PC-3 (cell line): ENCODE measurements at regions not wholly inside any gene's neighbourhood (a gene's known extent, or its start where the extent isn't known, plus 50 kb on each side); places are given as distances from the start of the nearest gene placed in this dataset.

Experiments used
- ATAC-seq: fragments of 200-7000 bp; cut with Tn5 transposase; 2 replicates; pipeline ENCODE4 v1.9.1; 2020; ENCODE audit warnings: mild to moderate bottlenecking, moderate library complexity
- BruUV-seq: library from RNA; stranded (reverse); fragments of 400-500 nt; replicated peaks from 2 replicates; lab custom pipeline; 2021; lab: Mats Ljungman, UMichigan
- CTCF ChIA-PET: fragments of 300-600 bp; sonication (Branson Sonifier 250); formaldehyde crosslinking; loops from one replicate; lab custom pipeline; 2022; ENCODE audit warnings: antibody characterized with exemption; lab: Charles Lee
- POLR2A ChIA-PET: fragments of 300-600 bp; sonication (Branson Sonifier 250); formaldehyde crosslinking; loops from one replicate; lab custom pipeline; 2022; ENCODE audit warnings: antibody characterized with exemption; ENCODE audit not compliant: unreplicated experiment; lab: Charles Lee
- DNase-seq: peaks from one replicate; pipeline ENCODE4 v3.0.0-alpha.2; 2015
- H2AFZ ChIP-seq: fragments of 300-600 bp; sonication (generic); 2 replicates; pipeline ENCODE4 v1.6.0; 2016; ENCODE audit warnings: antibody characterized with exemption, low read length
- H3F3A ChIP-seq: fragments of 300-600 bp; sonication (generic); one replicate; pipeline ENCODE4 v1.6.0; 2017; ENCODE audit warnings: antibody characterized with exemption, low read length, control low read depth, mild to moderate bottlenecking; ENCODE audit not compliant: unreplicated experiment
- H3K27ac ChIP-seq: fragments of 300-600 bp; sonication (generic); 2 replicates; pipeline ENCODE4 v1.5.1; 2016; ENCODE audit warnings: mild to moderate bottlenecking, low read length
- H3K27me3 ChIP-seq: fragments of 300-600 bp; sonication (generic); 2 replicates; pipeline ENCODE4 v1.6.1; 2016; ENCODE audit warnings: low read length, mixed read lengths
- H3K36me3 ChIP-seq: fragments of 300-600 bp; sonication (generic); 2 replicates; pipeline ENCODE4 v1.6.1; 2016; ENCODE audit warnings: low read depth, mixed run types, low read length, mixed read lengths
- H3K4me1 ChIP-seq: fragments of 300-600 bp; sonication (generic); 2 replicates; pipeline ENCODE4 v1.5.1; 2016; ENCODE audit warnings: low read length; ENCODE audit not compliant: insufficient read depth
- H3K4me2 ChIP-seq: fragments of 300-600 bp; sonication (generic); 2 replicates; pipeline ENCODE4 v1.6.0; 2016; ENCODE audit warnings: low read length
- H3K4me3 ChIP-seq: fragments of 300-600 bp; sonication (generic); 2 replicates; pipeline ENCODE4 v1.5.1; 2016; ENCODE audit warnings: mild to moderate bottlenecking, low read length, mixed read lengths
- H3K79me2 ChIP-seq: fragments of 300-600 bp; sonication (generic); 2 replicates; pipeline ENCODE4 v1.6.1; 2017; ENCODE audit warnings: low read length, mixed read lengths
- H3K9ac ChIP-seq: fragments of 300-600 bp; sonication (generic); 2 replicates; pipeline ENCODE4 v1.6.0; 2016; ENCODE audit warnings: mild to moderate bottlenecking, low read length
- H3K9me2 ChIP-seq: fragments of 300-600 bp; sonication (generic); replicated peaks from 2 replicates; pipeline ENCODE4 v1.6.1; 2016; ENCODE audit warnings: mixed run types, low read length, mixed read lengths
- H3K9me3 ChIP-seq: fragments of 300-600 bp; sonication (generic); 2 replicates; pipeline ENCODE4 v1.6.1; 2016; ENCODE audit warnings: low read length, mixed read lengths
- H4K20me1 ChIP-seq: fragments of 300-600 bp; sonication (generic); 2 replicates; pipeline ENCODE4 v1.6.1; 2016; ENCODE audit warnings: low read length, mixed read lengths
- EZH2 ChIP-seq: fragments of 300-600 bp; sonication (generic); IDR thresholded peaks from one replicate; pipeline ENCODE4 v1.6.1; 2017; ENCODE audit warnings: antibody characterized with exemption, mild to moderate bottlenecking, low read length; ENCODE audit not compliant: unreplicated experiment
- EZH2phosphoT487 ChIP-seq: fragments of 300-600 bp; sonication (generic); IDR thresholded peaks from 2 replicates; pipeline ENCODE4 v1.6.1; 2018; ENCODE audit warnings: mild to moderate bottlenecking, antibody characterized with exemption, low read length, borderline replicate concordance
- intact Hi-C: fragments of 100-400 bp; cut with micrococcal nuclease; formaldehyde crosslinking; loops from 2 replicates; pipeline ENCODE4 v1.9.0; 2023
- TF ChIP-seq, protein P1 (sequence below): fragments of 300-600 bp; sonication (generic); conservative IDR thresholded peaks from 2 replicates; pipeline ENCODE4 v1.5.1; 2017; ENCODE audit warnings: antibody characterized with exemption, low read depth, mild to moderate bottlenecking, low read length

DNA sequence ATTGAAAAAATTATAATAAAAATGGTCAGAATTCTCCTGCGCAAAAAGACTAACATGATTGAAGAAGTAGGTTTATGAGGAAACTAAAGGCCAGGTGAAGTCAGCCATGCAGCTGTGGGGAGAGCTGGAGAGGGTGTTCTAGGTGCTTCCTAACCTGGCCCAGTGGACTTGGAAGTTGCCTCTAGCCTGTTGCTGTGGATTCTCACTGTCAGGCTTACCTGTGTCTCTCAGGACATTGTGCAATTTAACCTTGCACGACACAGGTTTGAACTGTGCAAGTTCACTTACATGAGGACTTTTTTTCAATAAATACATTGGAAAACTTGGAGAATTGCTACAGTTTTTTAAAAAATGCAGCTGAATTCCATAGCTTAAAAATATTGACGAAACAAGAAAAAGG, 266.4 kb downstream of the CXCL12 start:
- H3K9me2 ChIP-seq: no peaks in the 10 kb centered on the region
- CTCF ChIA-PET: no interaction called here

DNA sequence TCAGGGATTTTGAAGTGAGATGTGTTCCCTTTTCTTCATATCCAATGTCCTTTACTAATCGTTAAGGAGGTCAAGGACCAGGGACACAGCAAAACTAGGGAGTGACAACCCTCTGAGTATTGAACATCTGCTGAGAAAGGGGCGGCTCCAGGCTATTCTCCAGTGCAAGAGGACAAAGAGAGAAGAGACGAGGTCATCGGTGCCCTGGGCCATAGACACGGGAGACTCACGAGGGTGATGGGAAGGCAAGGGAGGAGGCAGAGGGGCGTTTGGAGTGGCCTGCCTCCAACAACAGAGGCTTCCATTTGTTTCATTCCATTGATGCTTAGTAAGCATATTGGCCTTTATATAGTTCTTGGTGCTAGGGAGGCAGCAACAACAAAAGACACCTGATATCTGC, 268.4 kb downstream of the CXCL12 start:
- Histone ChIP-seq H4K20me1 (no peaks in the 10 kb centered on the region), H3K79me2 (no peaks in the 10 kb centered on the region), H3K4me1 (no peaks in the 10 kb centered on the region), H3F3A (no peaks in the 10 kb centered on the region), H2AFZ (no peak overlapping the region), H3K9me2 (no peaks in the 10 kb centered on the region), H3K9ac (no peak overlapping the region), H3K4me2 (no peak overlapping the region), H3K36me3 (no peaks in the 10 kb centered on the region), H3K27me3 (no peaks in the 10 kb centered on the region), H3K27ac (no peak overlapping the region), H3K4me3 (no peak overlapping the region), H3K9me3 (peaks cover 4% of the 10 kb centered on the region; the same call in 1 of the 2 replicates)
- ATAC-seq: no peak
- ChIA-PET CTCF (no interaction called here), POLR2A (no interaction called here)
- intact Hi-C loops: no loop called here
- DNase-seq: no peak
- no TSS peak for BruUV-seq
- no peak for TF ChIP-seq EZH2

More for the DNA sequence above, 266.4 kb downstream of the CXCL12 start:
- Histone ChIP-seq H3F3A (no peaks in the 10 kb centered on the region), H3K9me3 (peaks cover 4% of the 10 kb centered on the region; the same call in 1 of the 2 replicates), H4K20me1 (no peaks in the 10 kb centered on the region), H3K9ac (no peak overlapping the region), H3K4me2 (no peak overlapping the region), H3K27ac (no peak overlapping the region), H3K4me1 (no peaks in the 10 kb centered on the region), H3K36me3 (no peaks in the 10 kb centered on the region), H2AFZ (no peak overlapping the region), H3K79me2 (no peaks in the 10 kb centered on the region), H3K4me3 (no peak overlapping the region), H3K27me3 (no peaks in the 10 kb centered on the region)
- DNase-seq (no peak), ATAC-seq (no peak)
- intact Hi-C loops: no loop called here
- no TSS peak for BruUV-seq
- POLR2A ChIA-PET: no interaction called here
- TF ChIP-seq EZH2phosphoT487: no peak
- no peak for TF ChIP-seq EZH2
- TF ChIP-seq, protein P1, sequence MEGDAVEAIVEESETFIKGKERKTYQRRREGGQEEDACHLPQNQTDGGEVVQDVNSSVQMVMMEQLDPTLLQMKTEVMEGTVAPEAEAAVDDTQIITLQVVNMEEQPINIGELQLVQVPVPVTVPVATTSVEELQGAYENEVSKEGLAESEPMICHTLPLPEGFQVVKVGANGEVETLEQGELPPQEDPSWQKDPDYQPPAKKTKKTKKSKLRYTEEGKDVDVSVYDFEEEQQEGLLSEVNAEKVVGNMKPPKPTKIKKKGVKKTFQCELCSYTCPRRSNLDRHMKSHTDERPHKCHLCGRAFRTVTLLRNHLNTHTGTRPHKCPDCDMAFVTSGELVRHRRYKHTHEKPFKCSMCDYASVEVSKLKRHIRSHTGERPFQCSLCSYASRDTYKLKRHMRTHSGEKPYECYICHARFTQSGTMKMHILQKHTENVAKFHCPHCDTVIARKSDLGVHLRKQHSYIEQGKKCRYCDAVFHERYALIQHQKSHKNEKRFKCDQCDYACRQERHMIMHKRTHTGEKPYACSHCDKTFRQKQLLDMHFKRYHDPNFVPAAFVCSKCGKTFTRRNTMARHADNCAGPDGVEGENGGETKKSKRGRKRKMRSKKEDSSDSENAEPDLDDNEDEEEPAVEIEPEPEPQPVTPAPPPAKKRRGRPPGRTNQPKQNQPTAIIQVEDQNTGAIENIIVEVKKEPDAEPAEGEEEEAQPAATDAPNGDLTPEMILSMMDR: no peak

DNA sequence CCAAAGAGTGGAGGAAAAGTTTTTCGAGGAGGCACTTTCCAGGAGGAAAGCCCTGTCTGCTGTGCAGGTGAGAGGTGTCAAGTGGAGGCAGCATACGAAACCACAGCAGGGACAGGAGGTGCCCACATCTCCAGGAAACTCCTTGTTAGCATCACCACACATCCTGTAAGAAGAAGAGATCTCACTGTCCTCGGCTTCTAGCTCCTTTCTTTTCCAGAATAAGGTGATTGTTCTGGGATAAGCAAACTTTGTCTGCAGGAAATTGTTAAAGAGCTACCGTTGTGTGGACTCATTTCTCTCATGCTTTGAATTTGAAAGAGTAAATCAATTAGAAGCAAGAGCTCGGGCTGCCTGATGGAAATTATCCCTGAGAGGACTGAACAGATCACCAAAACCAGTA, 269.4 kb downstream of the CXCL12 start:
- H2AFZ ChIP-seq: no peak overlapping the region
- H3K79me2 ChIP-seq: no peaks in the 10 kb centered on the region
- H3K4me3 ChIP-seq: no peak overlapping the region
- ATAC-seq (no peak), DNase-seq (no peak)
- BruUV-seq: no TSS peak
- POLR2A ChIA-PET: no interaction called here
- TF ChIP-seq EZH2phosphoT487 (no peak), EZH2 (no peak)
- TF ChIP-seq, protein P1: no peak
- no peak overlapping the region for H3K27ac ChIP-seq
- CTCF ChIA-PET: interaction anchor here (0.6 kb wide), 1 partner anchor 30 kb away, joined by 3 read pairs; no protein-coding TSS in a partner anchor
- no peaks in the 10 kb centered on the region for H3F3A ChIP-seq
- no peaks in the 10 kb centered on the region for H3K36me3 ChIP-seq
- intact Hi-C loops: no loop called here
- no peak overlapping the region for H3K4me2 ChIP-seq
- H3K9me3 ChIP-seq: peaks cover 4% of the 10 kb centered on the region; the same call in 1 of the 2 replicates
- no peaks in the 10 kb centered on the region for H4K20me1 ChIP-seq
- H3K4me1 ChIP-seq: no peaks in the 10 kb centered on the region
- no peak overlapping the region for H3K9ac ChIP-seq
- no peaks in the 10 kb centered on the region for H3K27me3 ChIP-seq
- no peaks in the 10 kb centered on the region for H3K9me2 ChIP-seq
